HL-60 (cell line): ENCODE measurements at regions not wholly inside any gene's neighbourhood (a gene's known extent, or its start where the extent isn't known, plus 50 kb on each side); places are given as distances from the start of the nearest gene placed in this dataset.
A peak's percentile ranks its signal among the peaks of the same experiment; 100 is the strongest.
"Not testable (repeated sequence)": the region's sequence is repeated elsewhere in the genome, so short reads cannot be mapped to it uniquely, and the experiment has no call there.

Source experiments
- DNase-seq, 2 experiments: peaks; one replicate each; pipeline ENCODE4 v3.0.0-alpha.2; 2010 to 2020; ENCODE audit warnings: low read depth in 1 of 2, low spot score in 1 of 2
- H3K27ac ChIP-seq: fragments of 250-450 bp; sonication (Bioruptor Pico); replicated peaks from 2 replicates; pipeline ENCODE4 v1.5.1; 2020; ENCODE audit warnings: mild to moderate bottlenecking, moderate library complexity
- H3K27me3 ChIP-seq: fragments of 250-450 bp; sonication (Bioruptor Pico); 2 replicates; pipeline ENCODE4 v1.5.1; 2021; ENCODE audit warnings: mild to moderate bottlenecking, moderate library complexity; ENCODE audit not compliant: insufficient read depth, poor library complexity, severe bottlenecking
- H3K4me3 ChIP-seq: replicated peaks from 2 replicates; pipeline ENCODE4 v1.5.1; 2011; ENCODE audit warnings: mild to moderate bottlenecking, control low read depth, low read length; ENCODE audit not compliant: insufficient read depth
- GABPA ChIP-seq: IDR thresholded peaks from 2 replicates; pipeline ENCODE4 v1.6.1; 2012; ENCODE audit warnings: low read depth
- POLR2AphosphoS5 ChIP-seq: IDR thresholded peaks from 2 replicates; pipeline ENCODE4 v1.6.1; 2012; ENCODE audit warnings: low read depth
- SPI1 ChIP-seq: IDR thresholded peaks from 2 replicates; pipeline ENCODE4 v1.6.1; 2012; ENCODE audit warnings: low read depth, mild to moderate bottlenecking, borderline replicate concordance
- TF ChIP-seq, protein P1 (sequence below): IDR thresholded peaks from one replicate; pipeline ENCODE4 v1.5.1; 2011; ENCODE audit warnings: low read length, control low read depth, inconsistent platforms; ENCODE audit not compliant: insufficient read depth
- TF ChIP-seq, protein P2 (sequence below): IDR thresholded peaks from 2 replicates; pipeline ENCODE4 v1.6.1; 2012; ENCODE audit warnings: low read depth; ENCODE audit not compliant: insufficient replicate concordance

DNA sequence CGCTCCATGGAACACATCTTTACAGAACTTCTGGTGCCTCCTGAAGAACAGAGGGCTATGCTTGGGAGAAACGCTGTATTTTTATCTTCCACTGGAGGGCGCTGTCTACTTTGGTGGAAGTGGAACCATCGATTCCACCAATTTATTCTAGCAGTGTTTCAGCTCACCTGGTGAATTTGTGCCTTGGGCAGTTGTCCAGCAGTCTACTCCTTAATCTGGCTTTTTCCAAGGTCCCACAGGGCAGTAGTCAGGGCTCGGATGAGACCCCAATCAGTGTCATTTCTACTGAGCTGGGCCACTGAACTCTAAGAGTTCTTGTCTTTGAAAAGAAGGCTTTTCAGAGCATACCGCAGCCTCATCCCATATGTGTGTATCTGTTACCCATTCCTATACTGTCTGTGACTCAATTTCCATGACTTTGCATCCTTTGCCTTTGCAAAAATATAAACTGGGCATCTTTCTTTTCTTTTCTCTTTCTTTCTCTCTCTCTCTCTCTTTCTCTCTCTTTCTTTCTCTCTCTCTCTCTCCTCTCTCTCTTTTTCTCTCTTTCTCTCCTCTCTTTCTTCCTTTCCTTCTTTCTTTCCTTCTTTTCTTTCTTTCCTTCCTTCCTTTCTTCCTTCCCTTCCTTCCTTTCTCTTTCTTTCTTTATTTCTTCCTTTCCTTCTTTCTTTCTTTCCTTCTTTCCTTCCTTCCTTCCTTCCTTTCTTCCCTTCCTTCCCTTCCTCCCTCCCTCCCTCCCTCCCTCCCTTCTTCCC, 138.4 kb upstream of the ZNF618 start:
- Histone ChIP-seq H3K27me3 (no peaks in the 10 kb centered on the region), H3K27ac (no peak overlapping the region), H3K4me3 (no peak overlapping the region)
- no peak for TF ChIP-seq POLR2AphosphoS5
- TF ChIP-seq, protein P1, sequence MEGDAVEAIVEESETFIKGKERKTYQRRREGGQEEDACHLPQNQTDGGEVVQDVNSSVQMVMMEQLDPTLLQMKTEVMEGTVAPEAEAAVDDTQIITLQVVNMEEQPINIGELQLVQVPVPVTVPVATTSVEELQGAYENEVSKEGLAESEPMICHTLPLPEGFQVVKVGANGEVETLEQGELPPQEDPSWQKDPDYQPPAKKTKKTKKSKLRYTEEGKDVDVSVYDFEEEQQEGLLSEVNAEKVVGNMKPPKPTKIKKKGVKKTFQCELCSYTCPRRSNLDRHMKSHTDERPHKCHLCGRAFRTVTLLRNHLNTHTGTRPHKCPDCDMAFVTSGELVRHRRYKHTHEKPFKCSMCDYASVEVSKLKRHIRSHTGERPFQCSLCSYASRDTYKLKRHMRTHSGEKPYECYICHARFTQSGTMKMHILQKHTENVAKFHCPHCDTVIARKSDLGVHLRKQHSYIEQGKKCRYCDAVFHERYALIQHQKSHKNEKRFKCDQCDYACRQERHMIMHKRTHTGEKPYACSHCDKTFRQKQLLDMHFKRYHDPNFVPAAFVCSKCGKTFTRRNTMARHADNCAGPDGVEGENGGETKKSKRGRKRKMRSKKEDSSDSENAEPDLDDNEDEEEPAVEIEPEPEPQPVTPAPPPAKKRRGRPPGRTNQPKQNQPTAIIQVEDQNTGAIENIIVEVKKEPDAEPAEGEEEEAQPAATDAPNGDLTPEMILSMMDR, result peak; percentile 75
- TF ChIP-seq, protein P2, sequence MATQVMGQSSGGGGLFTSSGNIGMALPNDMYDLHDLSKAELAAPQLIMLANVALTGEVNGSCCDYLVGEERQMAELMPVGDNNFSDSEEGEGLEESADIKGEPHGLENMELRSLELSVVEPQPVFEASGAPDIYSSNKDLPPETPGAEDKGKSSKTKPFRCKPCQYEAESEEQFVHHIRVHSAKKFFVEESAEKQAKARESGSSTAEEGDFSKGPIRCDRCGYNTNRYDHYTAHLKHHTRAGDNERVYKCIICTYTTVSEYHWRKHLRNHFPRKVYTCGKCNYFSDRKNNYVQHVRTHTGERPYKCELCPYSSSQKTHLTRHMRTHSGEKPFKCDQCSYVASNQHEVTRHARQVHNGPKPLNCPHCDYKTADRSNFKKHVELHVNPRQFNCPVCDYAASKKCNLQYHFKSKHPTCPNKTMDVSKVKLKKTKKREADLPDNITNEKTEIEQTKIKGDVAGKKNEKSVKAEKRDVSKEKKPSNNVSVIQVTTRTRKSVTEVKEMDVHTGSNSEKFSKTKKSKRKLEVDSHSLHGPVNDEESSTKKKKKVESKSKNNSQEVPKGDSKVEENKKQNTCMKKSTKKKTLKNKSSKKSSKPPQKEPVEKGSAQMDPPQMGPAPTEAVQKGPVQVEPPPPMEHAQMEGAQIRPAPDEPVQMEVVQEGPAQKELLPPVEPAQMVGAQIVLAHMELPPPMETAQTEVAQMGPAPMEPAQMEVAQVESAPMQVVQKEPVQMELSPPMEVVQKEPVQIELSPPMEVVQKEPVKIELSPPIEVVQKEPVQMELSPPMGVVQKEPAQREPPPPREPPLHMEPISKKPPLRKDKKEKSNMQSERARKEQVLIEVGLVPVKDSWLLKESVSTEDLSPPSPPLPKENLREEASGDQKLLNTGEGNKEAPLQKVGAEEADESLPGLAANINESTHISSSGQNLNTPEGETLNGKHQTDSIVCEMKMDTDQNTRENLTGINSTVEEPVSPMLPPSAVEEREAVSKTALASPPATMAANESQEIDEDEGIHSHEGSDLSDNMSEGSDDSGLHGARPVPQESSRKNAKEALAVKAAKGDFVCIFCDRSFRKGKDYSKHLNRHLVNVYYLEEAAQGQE, result no peak
- DNase-seq, result peak; percentile 33 to 48

DNA sequence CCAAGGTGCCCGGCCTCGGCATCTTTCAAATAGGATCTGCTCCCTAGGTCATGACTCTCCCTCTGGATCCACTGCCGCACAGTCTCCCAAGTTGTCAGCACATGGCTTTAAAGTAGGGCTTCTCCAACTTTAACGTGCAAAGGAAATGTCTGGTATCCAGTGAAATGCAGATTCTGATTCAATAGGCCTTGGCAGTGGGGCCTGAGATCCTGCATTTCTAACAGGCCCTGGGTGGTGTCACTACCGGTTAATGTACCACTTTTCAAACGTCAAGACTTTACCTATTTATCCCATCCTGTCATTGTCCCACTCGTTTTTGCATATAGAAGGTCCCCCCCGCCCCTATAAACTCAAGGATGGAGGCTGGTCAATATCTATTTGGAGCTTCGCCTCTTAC, 137.6 kb upstream of the ZNF618 start:
- Histone ChIP-seq H3K4me3 (no peak overlapping the region), H3K27me3 (no peaks in the 10 kb centered on the region), H3K27ac (no peak overlapping the region)
- TF ChIP-seq SPI1 (no peak), GABPA (no peak), POLR2AphosphoS5 (no peak)
- TF ChIP-seq, protein P2, result no peak
- TF ChIP-seq, protein P1, result no peak
- DNase-seq, result no peak

DNA sequence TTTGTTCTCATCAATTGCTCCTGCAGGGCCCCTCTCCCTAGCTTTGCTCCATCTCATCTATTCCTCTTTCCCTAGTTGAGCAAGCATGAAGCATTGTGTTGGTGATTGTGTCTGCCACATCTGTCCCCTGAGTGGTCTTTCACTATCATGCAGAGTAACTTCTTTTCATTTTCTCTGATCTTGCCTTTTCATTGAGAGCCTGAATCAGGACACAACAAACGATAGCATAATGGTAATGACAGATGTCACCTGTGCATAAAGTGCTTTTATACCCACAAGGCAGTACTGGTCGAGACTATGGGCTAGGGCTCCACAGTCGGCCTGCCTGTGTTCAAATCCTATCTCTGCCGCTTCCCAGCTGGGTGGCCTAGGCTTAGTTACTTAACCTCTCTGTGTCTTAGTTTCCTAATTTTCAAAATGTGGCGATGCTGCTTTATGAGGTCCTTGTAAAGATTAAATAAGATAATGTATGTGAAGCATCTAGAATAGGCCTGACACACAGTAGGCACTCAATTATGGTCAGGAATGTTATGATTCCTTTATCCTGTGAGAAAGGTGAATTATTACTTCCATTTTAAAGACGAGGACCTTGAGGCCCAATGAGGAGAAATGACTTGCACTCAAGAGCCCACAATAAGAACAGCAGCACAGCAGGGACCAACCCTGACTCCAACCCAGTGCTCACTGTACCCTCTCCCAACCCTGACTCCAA, 137.1 kb upstream of the ZNF618 start:
- Histone ChIP-seq H3K27ac (no peak overlapping the region), H3K4me3 (no peak overlapping the region), H3K27me3 (no peaks in the 10 kb centered on the region)
- no peak for TF ChIP-seq GABPA
- no peak for TF ChIP-seq POLR2AphosphoS5
- TF ChIP-seq, protein P2, result no peak
- TF ChIP-seq SPI1, result no peak
- TF ChIP-seq, protein P1, result no peak
- no peak for DNase-seq

DNA sequence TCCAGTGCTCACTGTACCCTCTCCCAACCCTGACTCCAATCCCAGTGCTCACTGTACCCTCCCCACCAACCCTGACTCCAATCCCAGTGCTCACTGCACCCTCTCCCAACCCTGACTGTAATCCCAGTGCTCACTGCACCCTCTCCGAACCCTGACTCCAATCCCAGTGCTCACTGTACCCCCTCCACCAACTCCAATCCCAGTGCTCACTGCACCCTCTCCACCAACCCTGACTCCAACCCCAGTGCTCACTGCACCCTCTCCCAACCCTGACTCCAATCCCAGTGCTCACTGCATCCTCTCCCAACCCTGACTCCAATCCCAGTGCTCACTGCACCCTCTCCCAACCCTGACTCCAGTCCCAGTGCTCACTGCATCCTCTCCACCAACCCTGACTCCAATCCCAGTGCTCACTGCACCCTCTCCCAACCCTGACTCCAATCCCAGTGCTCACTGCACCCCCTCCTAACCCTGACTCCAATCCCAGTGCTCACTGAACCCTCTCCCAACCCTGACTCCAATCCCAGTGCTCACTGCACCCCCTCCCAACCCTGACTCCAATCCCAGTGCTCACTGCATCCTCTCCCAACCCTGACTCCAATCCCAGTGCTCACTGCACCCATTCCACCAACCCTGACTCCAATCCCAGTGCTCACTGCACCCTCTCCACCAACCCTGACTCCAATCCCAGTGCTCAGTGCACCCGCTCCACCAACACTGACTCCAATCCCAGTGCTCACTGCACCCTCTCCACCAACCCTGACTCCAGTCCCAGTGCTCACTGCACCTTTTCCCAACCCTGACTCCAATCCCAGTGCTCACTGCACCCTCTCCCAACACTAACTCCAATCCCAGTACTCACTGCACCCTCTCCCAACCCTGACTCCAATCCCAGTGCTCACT, 136.3 kb upstream of the ZNF618 start:
- H3K4me3 ChIP-seq, H3K27ac ChIP-seq, DNase-seq, H3K27me3 ChIP-seq: not testable (repeated sequence)
